ENCODE measurements at regions not wholly inside any gene's neighbourhood (a gene's known extent, or its start where the extent isn't known, plus 50 kb on each side); places are given as distances from the start of the nearest gene placed in this dataset.

- Histone ChIP-seq H3K9me3 (ENCODE audit: low read depth) (no peaks in the 10 kb centered on the region), H3K4me1 (no peaks in the 10 kb centered on the region), H2AFZ (replicated peaks) (no peak overlapping the region), H3F3A (ENCODE audit: low read depth) (no peaks in the 10 kb centered on the region), H3K79me2 (ENCODE audit: low read depth) (no peaks in the 10 kb centered on the region), H3K27me3 (no peaks in the 10 kb centered on the region), H3K27ac (no peak overlapping the region), H4K20me1 (ENCODE audit: low read depth) (no peaks in the 10 kb centered on the region), H3K4me2 (no peak overlapping the region), H3K36me3 (no peaks in the 10 kb centered on the region), H3K4me3 (no peak overlapping the region), H3K9ac (no peak overlapping the region)
- peaks cover 2% of the 10 kb centered on the region for H3K27me3 Mint-ChIP-seq (ENCODE audit: insufficient read depth, low read depth)
- H3K36me3 Mint-ChIP-seq = no peaks in the 10 kb centered on the region
- H3K27ac Mint-ChIP-seq = no peak overlapping the region
- no peaks in the 10 kb centered on the region for H3K9me3 Mint-ChIP-seq
- no peak for DNase-seq (ENCODE audit: low spot score)
- no peak overlapping the region for H3K4me3 Mint-ChIP-seq
- no peaks in the 10 kb centered on the region for H3K4me1 Mint-ChIP-seq
- TF ChIP-seq, protein P1, sequence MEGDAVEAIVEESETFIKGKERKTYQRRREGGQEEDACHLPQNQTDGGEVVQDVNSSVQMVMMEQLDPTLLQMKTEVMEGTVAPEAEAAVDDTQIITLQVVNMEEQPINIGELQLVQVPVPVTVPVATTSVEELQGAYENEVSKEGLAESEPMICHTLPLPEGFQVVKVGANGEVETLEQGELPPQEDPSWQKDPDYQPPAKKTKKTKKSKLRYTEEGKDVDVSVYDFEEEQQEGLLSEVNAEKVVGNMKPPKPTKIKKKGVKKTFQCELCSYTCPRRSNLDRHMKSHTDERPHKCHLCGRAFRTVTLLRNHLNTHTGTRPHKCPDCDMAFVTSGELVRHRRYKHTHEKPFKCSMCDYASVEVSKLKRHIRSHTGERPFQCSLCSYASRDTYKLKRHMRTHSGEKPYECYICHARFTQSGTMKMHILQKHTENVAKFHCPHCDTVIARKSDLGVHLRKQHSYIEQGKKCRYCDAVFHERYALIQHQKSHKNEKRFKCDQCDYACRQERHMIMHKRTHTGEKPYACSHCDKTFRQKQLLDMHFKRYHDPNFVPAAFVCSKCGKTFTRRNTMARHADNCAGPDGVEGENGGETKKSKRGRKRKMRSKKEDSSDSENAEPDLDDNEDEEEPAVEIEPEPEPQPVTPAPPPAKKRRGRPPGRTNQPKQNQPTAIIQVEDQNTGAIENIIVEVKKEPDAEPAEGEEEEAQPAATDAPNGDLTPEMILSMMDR (IDR thresholded peaks at IDR 0.05) = no peak
- no peak for TF ChIP-seq EZH2phosphoT487 (IDR thresholded peaks at IDR 0.05)
Measured at GRCh38 chr5:51889703-51890102, 506.5 kb downstream of the ISL1 start.

- Histone ChIP-seq H3K27ac (no peak overlapping the region), H3F3A (ENCODE audit: low read depth) (no peaks in the 10 kb centered on the region), H3K4me2 (no peak overlapping the region), H2AFZ (replicated peaks) (no peak overlapping the region), H3K79me2 (ENCODE audit: low read depth) (no peaks in the 10 kb centered on the region), H3K9me3 (ENCODE audit: low read depth) (no peaks in the 10 kb centered on the region), H3K4me3 (no peak overlapping the region), H3K9ac (no peak overlapping the region), H4K20me1 (ENCODE audit: low read depth) (no peaks in the 10 kb centered on the region), H3K27me3 (no peaks in the 10 kb centered on the region), H3K36me3 (no peaks in the 10 kb centered on the region), H3K4me1 (no peaks in the 10 kb centered on the region)
- H3K4me3 Mint-ChIP-seq = no peak overlapping the region
- H3K27me3 Mint-ChIP-seq (ENCODE audit: insufficient read depth, low read depth) = peaks cover 2% of the 10 kb centered on the region
- no peaks in the 10 kb centered on the region for H3K4me1 Mint-ChIP-seq
- H3K36me3 Mint-ChIP-seq = no peaks in the 10 kb centered on the region
- no peak for DNase-seq (ENCODE audit: low spot score)
- H3K9me3 Mint-ChIP-seq = no peaks in the 10 kb centered on the region
- no peak overlapping the region for H3K27ac Mint-ChIP-seq
- TF ChIP-seq EZH2phosphoT487 (IDR thresholded peaks at IDR 0.05) (no peak), EZH2 (IDR thresholded peaks at IDR 0.05) (no peak)
- TF ChIP-seq, protein P1 (IDR thresholded peaks at IDR 0.05) = no peak
Measured at GRCh38 chr5:51890435-51891116, 507.3 kb downstream of the ISL1 start.

DNA sequence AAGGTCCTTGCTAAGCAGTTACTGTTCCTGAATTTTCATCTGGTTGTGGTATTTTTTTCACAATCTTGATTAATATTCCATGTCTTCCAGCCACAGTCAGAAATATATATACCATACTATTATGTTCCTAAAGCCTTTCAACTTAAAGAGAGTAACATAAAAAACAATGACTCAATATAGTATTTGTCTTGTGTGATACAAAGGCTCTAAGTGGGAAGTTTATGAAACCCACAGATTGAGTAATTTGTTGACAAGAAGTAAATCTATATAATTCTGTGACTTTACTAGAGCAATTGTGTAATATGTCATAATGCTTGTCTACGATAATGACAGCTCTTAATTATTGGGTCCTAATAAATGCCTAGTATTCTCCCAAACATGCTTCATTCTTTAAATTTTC lies 509.4 kb downstream of the ISL1 start:
- Mint-ChIP-seq H3K4me1 (no peaks in the 10 kb centered on the region), H3K27me3 (ENCODE audit: insufficient read depth, low read depth) (peaks cover 2% of the 10 kb centered on the region), H3K9me3 (no peaks in the 10 kb centered on the region), H3K27ac (no peak overlapping the region), H3K36me3 (no peaks in the 10 kb centered on the region), H3K4me3 (no peak overlapping the region)
- Histone ChIP-seq H3K9ac (no peak overlapping the region), H2AFZ (replicated peaks) (no peak overlapping the region), H3K4me1 (no peaks in the 10 kb centered on the region), H3K79me2 (ENCODE audit: low read depth) (no peaks in the 10 kb centered on the region), H3K36me3 (no peaks in the 10 kb centered on the region), H3K27ac (no peak overlapping the region), H3K9me3 (ENCODE audit: low read depth) (no peaks in the 10 kb centered on the region), H3K27me3 (no peaks in the 10 kb centered on the region), H3F3A (ENCODE audit: low read depth) (no peaks in the 10 kb centered on the region), H4K20me1 (ENCODE audit: low read depth) (no peaks in the 10 kb centered on the region), H3K4me2 (no peak overlapping the region), H3K4me3 (no peak overlapping the region)
- DNase-seq (ENCODE audit: low spot score) = no peak
- TF ChIP-seq, protein P1 (IDR thresholded peaks at IDR 0.05) = no peak
- no peak for TF ChIP-seq EZH2 (IDR thresholded peaks at IDR 0.05)
- no peak for TF ChIP-seq EZH2phosphoT487 (IDR thresholded peaks at IDR 0.05)
